ENCODE measurements at regions not wholly inside any gene's neighbourhood (a gene's known extent, or its start where the extent isn't known, plus 50 kb on each side); places are given as distances from the start of the nearest gene placed in this dataset.

- no peak for DNase-seq
Observed at GRCh38 chr9:106283769-106284168, 579.2 kb upstream of the ZNF462 start.

GRCh38 chr9:106284296-106284695 is 578.7 kb upstream of the ZNF462 start:
- DNase-seq, result peak; percentile 2

- peak; percentile 30 for DNase-seq
Observed at GRCh38 chr9:106286249-106286648, 576.7 kb upstream of the ZNF462 start.

GRCh38 chr9:106287091-106287631 is 575.8 kb upstream of the ZNF462 start:
- no peak for DNase-seq

GRCh38 chr9:106287731-106288130 is 575.2 kb upstream of the ZNF462 start:
- DNase-seq, result no peak

GRCh38 chr9:106288689-106289088 is 574.3 kb upstream of the ZNF462 start:
- DNase-seq, result no peak

- DNase-seq, result no peak
Observed at GRCh38 chr9:106291786-106292185, 571.2 kb upstream of the ZNF462 start.

- DNase-seq, result no peak
Observed at GRCh38 chr9:106296426-106296825, 566.5 kb upstream of the ZNF462 start.

GRCh38 chr9:106298997-106299396 is 564.0 kb upstream of the ZNF462 start:
- DNase-seq, result no peak

GRCh38 chr9:106304401-106304920 is 558.5 kb upstream of the ZNF462 start:
- DNase-seq, result no peak

- DNase-seq, result no peak
Observed at GRCh38 chr9:106305428-106306133, 557.4 kb upstream of the ZNF462 start.

- DNase-seq, result no peak
Observed at GRCh38 chr9:106307670-106308069, 555.3 kb upstream of the ZNF462 start.

GRCh38 chr9:106309925-106310324 is 553.0 kb upstream of the ZNF462 start:
- DNase-seq, result no peak

- DNase-seq, result no peak
Observed at GRCh38 chr9:106310782-106311181, 552.2 kb upstream of the ZNF462 start.

GRCh38 chr9:106312906-106313305 is 550.1 kb upstream of the ZNF462 start:
- DNase-seq, result no peak

GRCh38 chr9:106314476-106314875 is 548.5 kb upstream of the ZNF462 start:
- no peak for DNase-seq

- DNase-seq, result no peak
Observed at GRCh38 chr9:106321394-106322180, 541.4 kb upstream of the ZNF462 start.

- no peak for DNase-seq
Observed at GRCh38 chr9:106322706-106323245, 540.2 kb upstream of the ZNF462 start.

GRCh38 chr9:106324053-106324585 is 538.8 kb upstream of the ZNF462 start:
- DNase-seq, result no peak

GRCh38 chr9:106324591-106325280 is 538.2 kb upstream of the ZNF462 start:
- no peak for DNase-seq

GRCh38 chr9:106326493-106326892 is 536.5 kb upstream of the ZNF462 start:
- no peak for DNase-seq

GRCh38 chr9:106333481-106333880 is 529.5 kb upstream of the ZNF462 start:
- DNase-seq, result peak; percentile 84

- no peak for DNase-seq
Observed at GRCh38 chr9:106334081-106334480, 528.9 kb upstream of the ZNF462 start.
